ENCODE measurements at regions not wholly inside any gene's neighbourhood (a gene's known extent, or its start where the extent isn't known, plus 50 kb on each side); places are given as distances from the start of the nearest gene placed in this dataset.

- TF ChIP-seq MAX (IDR thresholded peaks at IDR 0.05; ENCODE audit: low read depth, low read length) (no peak), E2F4 (IDR thresholded peaks at IDR 0.05; ENCODE audit: low read depth, low read length) (no peak)
Measured at GRCh38 chr2:89818873-89819272, 1127.4 kb downstream of the RPIA start.

Measured in GM12878 (cell line).